ENCODE measurements at regions not wholly inside any gene's neighbourhood (a gene's known extent, or its start where the extent isn't known, plus 50 kb on each side); places are given as distances from the start of the nearest gene placed in this dataset.

- DNase-seq (ENCODE audit: low read depth in 2 of 3, low spot score in 1 of 3), result no peak
These were observed 142.0 kb downstream of the PTPN20 start for GRCh38 chr10:47053081-47053798.

DNA sequence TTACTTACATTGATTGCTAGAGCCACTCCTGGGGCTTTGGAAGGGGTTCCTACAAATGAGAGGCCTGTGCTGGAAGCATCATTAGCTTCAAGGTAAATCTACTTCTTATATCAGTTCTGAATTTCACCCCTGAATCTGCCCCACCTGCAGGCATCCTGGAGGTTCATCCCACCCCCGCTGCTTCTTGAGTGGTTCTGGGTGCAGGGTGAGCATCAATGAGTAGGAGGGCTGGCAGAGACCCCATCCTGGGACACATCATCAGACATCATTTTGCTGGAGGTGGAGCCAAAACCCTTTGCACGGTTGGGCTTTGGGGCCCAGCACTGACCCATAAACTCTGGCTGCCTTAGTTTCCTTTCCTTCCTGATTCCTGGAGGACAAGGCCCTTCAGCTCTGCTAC is 143.7 kb downstream of the PTPN20 start:
- DNase-seq (ENCODE audit: low read depth in 2 of 3, low spot score in 1 of 3), result no peak

- no peak for DNase-seq (ENCODE audit: low read depth in 2 of 3, low spot score in 1 of 3)
These were observed 144.4 kb downstream of the PTPN20 start for GRCh38 chr10:47055386-47056246.

DNA sequence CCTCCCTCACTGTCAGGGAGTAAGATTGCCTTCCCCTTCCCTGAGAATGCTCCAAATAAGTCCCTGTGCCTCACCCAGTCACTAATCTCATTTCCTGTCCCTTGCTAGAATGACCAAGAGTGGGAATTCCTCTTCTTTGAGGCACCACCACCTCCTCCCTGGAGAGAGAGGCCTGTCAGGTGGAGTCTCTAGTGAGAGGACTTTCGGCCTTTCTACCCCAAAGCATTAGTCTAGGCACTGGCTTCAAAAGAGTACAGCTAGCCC is 145.0 kb downstream of the PTPN20 start:
- no peak for DNase-seq (ENCODE audit: low read depth in 2 of 3, low spot score in 1 of 3)

DNA sequence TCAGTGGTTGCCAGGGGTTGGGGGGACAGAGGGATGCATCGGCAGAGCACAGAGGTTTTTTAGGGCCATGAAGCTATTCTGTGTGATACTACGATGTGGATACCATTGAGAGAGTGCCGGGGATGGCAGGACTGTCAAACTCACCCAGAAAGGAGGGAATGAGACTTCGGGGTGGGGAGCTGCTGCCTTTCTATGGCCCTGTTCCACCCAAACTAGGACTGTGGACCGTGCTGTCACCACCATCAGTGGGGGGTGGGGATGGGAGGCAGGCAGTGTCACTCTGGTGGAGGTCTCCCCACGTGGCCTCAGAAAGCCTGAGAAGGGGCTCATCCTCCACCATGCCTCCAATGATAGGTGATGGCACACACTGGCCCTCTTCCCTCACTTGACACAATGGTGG is 146.2 kb downstream of the PTPN20 start:
- no peak for DNase-seq (ENCODE audit: low read depth in 2 of 3, low spot score in 1 of 3)

DNA sequence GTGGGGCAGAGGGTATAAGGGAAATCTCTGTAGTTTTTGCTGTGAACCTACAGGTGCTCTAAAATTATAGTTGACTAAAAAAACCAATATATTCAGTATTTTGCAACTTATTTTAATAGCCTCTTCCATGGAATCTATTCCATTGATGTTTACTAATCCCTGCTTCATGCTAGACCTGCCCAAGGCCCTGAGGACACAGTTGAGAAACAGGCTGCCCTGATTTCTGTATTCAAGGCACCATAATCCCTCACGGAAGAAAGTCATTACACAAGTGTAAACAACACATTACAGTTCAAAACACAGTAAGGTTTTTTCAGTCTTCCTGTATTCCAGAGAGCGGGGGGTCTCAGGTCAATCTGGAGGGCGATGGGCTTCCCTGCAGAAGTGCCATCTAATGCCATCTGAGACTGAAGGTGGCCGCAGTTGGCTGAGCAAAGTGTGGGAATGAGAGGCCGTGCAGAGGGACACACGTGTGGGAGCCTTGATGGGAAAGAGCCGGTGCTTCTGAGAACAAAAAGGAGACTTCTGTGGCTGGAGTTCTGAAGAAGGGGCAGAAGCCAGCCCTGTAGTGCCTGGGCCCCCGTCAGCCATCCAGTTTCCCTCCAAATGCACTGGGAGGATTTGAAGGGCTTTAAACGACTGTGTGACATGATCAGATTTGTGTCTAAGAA is 146.9 kb downstream of the PTPN20 start:
- no peak for DNase-seq (ENCODE audit: low read depth in 2 of 3, low spot score in 1 of 3)

DNA sequence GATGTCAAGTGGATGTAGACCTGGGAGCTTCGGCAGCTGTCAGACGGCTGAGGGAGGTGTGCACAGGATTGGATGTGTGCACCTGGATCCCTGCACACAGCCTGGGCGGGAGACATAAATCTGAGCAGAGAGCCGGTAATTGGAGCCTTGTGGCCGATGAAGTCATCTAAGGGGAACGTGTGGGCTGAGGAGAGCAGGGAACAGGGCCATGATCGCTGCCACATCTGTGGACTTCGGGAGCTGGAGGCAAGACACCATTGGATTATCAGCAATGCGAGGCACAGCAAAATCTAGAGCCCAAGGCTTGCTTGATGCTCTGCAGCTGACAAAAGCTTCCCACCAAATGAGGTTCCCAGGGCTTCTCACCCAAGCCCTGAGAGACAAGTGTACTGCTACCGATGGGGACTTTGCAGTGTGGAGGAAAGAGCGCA is 147.7 kb downstream of the PTPN20 start:
- no peak for DNase-seq (ENCODE audit: low read depth in 2 of 3, low spot score in 1 of 3)

GRCh38 chr10:47059606-47060311 is 148.5 kb downstream of the PTPN20 start:
- DNase-seq (ENCODE audit: low read depth in 2 of 3, low spot score in 1 of 3), result no peak

- no peak for DNase-seq (ENCODE audit: low read depth in 2 of 3, low spot score in 1 of 3)
These were observed 149.1 kb downstream of the PTPN20 start for GRCh38 chr10:47060356-47060755.

DNA sequence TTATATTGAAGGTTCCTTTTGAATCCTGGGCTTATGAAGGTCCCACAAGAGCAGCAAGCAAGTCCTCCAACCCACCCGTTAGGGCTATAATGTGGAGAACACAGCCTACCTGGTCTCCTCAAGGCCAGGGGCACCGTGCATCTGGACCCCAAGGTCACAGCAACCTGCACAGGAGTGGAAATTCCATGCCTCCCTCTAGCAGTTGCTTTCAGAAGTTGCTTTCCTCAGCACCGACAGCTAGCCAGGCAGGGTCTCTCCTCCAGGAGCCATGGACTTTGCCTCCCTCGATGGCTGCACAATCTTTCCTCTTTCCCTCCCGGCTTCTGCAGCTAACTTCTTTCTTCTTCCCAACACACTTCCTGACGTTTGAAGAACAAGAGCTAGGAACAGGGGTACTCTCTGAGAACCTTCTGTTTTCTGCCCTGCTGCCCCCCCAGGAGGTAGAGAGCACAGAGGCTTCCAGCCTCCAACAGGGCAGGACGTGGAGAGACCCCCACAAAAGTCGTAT is 149.8 kb downstream of the PTPN20 start:
- DNase-seq (ENCODE audit: low read depth in 2 of 3, low spot score in 1 of 3), result no peak

GRCh38 chr10:47061776-47062175 is 150.5 kb downstream of the PTPN20 start:
- no peak for DNase-seq (ENCODE audit: low read depth in 2 of 3, low spot score in 1 of 3)

DNA sequence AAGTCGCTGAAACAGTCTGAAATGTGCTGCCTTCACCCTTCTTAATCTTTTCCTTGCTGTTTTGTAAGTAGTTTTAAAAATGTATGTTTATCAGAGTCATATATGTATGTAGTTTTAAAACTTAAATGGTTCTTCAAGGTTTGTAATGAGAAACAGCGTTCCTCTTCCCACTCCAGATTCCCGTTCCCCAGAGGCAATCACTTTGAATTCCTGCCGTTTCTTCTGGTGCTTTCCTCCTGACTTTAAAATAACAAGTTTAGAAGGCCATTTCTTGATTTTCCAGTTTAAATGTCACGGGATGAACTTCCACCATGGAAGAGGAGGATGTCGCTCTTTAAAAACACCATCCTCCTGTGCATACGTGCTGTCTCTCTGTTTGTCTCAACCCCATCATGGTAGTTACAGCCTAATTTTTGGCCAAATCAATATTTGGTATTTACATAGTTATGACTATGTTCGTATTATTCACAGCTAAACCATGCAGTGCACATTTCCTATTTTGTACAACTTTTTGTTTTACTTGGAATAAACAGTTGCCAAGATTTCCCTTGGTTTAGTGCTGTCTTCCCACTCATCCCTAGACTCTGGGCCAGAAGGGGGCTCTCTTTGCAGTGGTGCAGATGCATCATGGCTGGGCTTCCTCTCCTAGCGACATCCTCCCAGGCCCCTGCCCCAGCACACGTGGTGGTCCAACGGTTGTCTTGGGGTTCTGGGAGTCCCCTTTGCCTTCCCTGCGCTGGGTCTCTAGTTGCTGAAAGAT is 151.4 kb downstream of the PTPN20 start:
- DNase-seq (ENCODE audit: low read depth in 2 of 3, low spot score in 1 of 3), result no peak

DNA sequence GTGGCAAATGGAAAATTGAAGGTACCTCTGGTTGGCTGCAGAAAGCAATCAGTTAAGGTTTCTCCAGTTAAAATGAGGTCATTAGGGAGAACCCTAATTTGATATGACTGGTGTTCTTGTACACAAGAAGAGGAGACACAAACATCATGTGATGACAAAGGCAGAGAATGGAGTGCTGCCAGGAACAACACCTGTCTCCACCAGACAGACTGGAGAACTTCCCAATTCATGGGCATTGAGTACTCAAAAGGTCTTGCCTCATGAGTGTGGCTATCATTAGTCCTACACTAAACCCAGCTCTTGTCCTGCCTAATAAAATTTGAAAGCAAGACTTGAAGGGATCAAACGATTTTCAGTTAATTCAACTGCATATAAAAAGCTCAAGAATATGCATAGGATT is 152.6 kb downstream of the PTPN20 start:
- no peak for DNase-seq (ENCODE audit: low read depth in 2 of 3, low spot score in 1 of 3)

DNA sequence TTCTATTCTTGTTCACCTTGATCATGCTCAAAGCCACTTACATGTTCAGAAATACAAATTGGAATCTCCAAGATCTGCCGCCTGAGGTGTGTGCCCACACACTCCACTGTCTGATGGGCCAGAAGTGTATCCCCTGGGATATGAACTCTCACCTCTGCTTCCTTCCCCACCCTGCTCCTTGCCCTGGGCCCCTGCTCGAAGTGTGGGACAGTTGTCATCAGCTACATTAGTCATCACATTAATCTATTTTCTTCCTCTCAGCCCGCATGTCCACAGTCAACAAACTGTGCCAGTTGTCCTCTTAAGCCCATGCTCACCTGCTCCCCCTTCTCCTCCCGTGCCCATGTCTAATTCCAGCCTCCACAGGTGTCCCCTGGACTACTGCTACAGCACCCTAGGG is 154.7 kb downstream of the PTPN20 start:
- no peak for DNase-seq (ENCODE audit: low read depth in 2 of 3, low spot score in 1 of 3)

DNA sequence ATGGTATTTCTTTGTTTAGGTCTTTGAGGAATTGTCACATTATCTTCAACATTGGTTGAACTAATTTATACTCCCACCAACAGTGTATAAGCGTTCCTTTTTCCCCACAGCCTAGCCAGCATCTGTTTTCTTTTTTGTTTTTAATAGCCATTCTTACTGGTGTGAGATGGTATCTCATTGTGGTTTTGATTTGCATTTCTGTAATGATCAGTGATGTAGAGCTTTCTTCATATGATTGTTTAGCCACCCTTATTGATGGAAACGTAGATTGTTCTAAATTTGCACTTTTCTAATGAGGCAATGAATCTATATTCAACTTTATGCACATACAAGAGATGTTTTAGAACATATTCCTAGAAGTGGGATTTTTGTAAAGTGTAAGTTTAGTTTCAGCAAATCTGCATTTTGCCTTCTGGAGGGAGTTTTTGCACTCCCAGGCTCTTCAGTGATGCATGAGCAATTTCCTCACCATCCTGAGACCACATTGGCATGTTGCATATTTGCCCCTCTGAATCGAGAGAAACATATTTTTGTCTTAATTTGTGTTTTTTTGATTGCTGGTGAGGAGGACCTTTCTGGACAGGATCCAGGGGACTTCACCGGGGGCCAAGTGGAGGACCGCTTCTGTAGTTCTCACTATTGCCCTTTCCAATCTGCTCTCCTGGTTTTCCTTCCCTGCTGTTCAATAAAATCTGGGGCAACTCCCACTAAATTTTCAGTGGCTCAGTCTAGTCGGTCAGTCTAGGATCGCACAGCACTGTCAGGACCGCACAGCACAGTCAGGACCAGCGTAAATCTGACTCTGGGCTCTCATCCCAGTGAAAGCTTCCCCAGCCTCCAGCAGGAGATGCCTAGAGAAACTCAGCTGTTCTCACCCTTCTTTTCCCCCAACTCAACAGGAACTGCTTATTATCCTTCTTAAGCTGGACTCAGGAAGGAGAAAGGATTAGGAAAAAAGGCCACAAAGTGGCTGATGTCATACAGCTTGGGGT is 157.0 kb downstream of the PTPN20 start:
- no peak for DNase-seq (ENCODE audit: low read depth in 2 of 3, low spot score in 1 of 3)

- DNase-seq (ENCODE audit: low read depth in 2 of 3, low spot score in 1 of 3), result no peak
These were observed 159.3 kb downstream of the PTPN20 start for GRCh38 chr10:47070541-47070940.

GRCh38 chr10:47071891-47072290 is 160.7 kb downstream of the PTPN20 start:
- DNase-seq (ENCODE audit: low read depth in 2 of 3, low spot score in 1 of 3), result no peak

DNA sequence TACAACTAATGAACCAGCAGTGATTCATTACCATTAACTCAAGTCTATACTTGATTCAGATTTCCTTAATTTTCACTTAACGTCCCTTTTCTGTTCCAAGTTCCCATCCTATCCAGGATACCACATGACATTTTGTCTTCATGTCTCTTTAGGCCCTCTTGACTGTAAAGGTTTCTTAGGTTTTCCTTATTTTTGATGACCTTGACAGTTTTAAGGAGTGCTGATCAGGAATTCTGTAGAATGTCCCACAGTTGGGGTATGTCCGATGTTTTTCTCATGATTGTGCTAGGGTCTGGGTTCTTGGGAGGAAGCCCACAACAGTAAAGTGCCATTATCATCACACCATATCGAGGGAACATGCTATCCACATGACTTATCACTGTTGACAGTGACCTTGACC is 162.7 kb downstream of the PTPN20 start:
- no peak for DNase-seq (ENCODE audit: low read depth in 2 of 3, low spot score in 1 of 3)

DNA sequence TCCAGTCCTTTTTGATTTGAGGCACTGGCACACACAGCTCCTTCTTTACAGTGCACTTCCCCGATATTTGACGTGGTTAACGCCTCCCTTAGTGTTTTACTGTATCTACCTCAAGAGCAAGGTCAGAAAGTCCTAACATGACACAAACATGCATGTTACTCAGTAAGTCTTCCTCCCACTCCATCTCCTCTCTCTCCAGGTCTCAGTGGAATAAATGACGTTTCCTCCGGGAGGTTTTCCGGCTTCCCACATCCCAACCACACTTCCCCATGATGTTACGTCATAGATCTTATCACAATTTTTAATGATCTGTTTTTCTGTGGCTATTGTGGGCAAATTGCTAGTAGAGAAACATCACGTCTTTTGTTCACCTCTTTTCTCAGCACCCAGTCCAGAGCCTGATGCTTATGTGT is 165.7 kb downstream of the PTPN20 start:
- DNase-seq (ENCODE audit: low read depth in 2 of 3, low spot score in 1 of 3), result no peak
